ENCODE measurements at regions not wholly inside any gene's neighbourhood (a gene's known extent, or its start where the extent isn't known, plus 50 kb on each side); places are given as distances from the start of the nearest gene placed in this dataset.

DNA sequence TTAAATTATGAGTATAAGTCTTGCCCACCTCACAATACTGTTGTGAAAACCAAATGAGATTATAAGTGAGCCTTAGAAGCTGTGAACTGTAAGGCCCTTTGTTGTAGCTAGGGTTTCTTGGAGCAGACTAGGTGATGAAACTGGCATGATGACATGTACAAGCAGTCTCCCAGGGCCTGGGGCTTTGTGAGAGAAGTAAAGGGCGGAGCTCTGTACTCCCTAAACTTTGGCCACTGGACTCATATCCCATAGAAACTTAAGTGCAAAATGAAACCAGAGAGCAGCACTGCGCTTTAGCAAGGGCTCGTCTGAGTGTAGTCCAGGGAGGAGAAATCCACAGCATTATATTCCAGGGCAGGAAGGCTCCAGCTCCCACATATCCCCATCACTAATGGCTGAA is 385.6 kb upstream of the FGF16 start:
- Histone ChIP-seq H4K8ac (replicated peaks; ENCODE audit: insufficient read length, low read depth, low read length) (no peak overlapping the region), H3K79me2 (ENCODE audit: insufficient read depth, low read length) (no peaks in the 10 kb centered on the region), H2BK12ac (ENCODE audit: insufficient read length, low read depth, low read length) (no peak overlapping the region), H3K4ac (ENCODE audit: low read depth, low read length) (no peak overlapping the region), H3T11ph (ENCODE audit: low read length) (no peak overlapping the region), H3K79me1 (ENCODE audit: insufficient read depth, low read depth, low read length, poor library complexity, severe bottlenecking) (no peaks in the 10 kb centered on the region), H4K91ac (ENCODE audit: insufficient read length, low read depth, low read length) (no peak overlapping the region), H3K27me3 (ENCODE audit: insufficient read depth, low read length) (no peaks in the 10 kb centered on the region), H2AK5ac (ENCODE audit: insufficient read length, low read length) (no peak overlapping the region), H2AFZ (ENCODE audit: low read length) (no peak overlapping the region), H3K4me2 (ENCODE audit: insufficient read depth, insufficient read length, low read length) (no peak overlapping the region), H3K14ac (ENCODE audit: insufficient read depth, low read length) (no peak overlapping the region), H3K9me3 (ENCODE audit: control insufficient read depth, low read depth, low read length) (peaks cover 43% of the 10 kb centered on the region), H2BK15ac (ENCODE audit: low read depth, low read length) (no peak overlapping the region), H3K9ac (ENCODE audit: extremely low read depth, insufficient read length, low read length) (no peak overlapping the region), H2BK120ac (ENCODE audit: low read depth, low read length, poor library complexity, severe bottlenecking) (no peak overlapping the region), H3K23me2 (ENCODE audit: insufficient read length, low read depth, low read length, poor library complexity, severe bottlenecking) (no peaks in the 10 kb centered on the region), H4K20me1 (ENCODE audit: control insufficient read depth, insufficient read depth, insufficient read length) (no peaks in the 10 kb centered on the region), H2BK20ac (ENCODE audit: low read depth, low read length, poor library complexity, severe bottlenecking) (no peak overlapping the region), H3K56ac (ENCODE audit: insufficient read length, low read depth, low read length) (no peak overlapping the region), H3K18ac (ENCODE audit: insufficient read length, low read depth, low read length) (no peak overlapping the region), H3K4me1 (ENCODE audit: insufficient read depth, low read length) (no peaks in the 10 kb centered on the region), H3K23ac (ENCODE audit: insufficient read length, low read depth, low read length) (no peak overlapping the region), H4K5ac (ENCODE audit: insufficient read length, low read depth, low read length) (no peak overlapping the region), H2BK5ac (ENCODE audit: insufficient read length, low read length) (no peak overlapping the region), H3K27ac (ENCODE audit: insufficient read length, low read depth, low read length) (no peak overlapping the region)
- WGBS (ENCODE audit: extremely low coverage, insufficient read length, low lambda C conversion rate), result no CpG with 5 or more reads among the region's 3 CpGs
- no peak for DNase-seq
- TF ChIP-seq, protein P1, sequence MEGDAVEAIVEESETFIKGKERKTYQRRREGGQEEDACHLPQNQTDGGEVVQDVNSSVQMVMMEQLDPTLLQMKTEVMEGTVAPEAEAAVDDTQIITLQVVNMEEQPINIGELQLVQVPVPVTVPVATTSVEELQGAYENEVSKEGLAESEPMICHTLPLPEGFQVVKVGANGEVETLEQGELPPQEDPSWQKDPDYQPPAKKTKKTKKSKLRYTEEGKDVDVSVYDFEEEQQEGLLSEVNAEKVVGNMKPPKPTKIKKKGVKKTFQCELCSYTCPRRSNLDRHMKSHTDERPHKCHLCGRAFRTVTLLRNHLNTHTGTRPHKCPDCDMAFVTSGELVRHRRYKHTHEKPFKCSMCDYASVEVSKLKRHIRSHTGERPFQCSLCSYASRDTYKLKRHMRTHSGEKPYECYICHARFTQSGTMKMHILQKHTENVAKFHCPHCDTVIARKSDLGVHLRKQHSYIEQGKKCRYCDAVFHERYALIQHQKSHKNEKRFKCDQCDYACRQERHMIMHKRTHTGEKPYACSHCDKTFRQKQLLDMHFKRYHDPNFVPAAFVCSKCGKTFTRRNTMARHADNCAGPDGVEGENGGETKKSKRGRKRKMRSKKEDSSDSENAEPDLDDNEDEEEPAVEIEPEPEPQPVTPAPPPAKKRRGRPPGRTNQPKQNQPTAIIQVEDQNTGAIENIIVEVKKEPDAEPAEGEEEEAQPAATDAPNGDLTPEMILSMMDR (conservative IDR thresholded peaks at IDR 0.05), result no peak
- Mint-ChIP-seq H3K27me3 (ENCODE audit: low read depth) (no peaks in the 10 kb centered on the region; the same call in 1 of the 2 replicates), H3K4me3 (no peak overlapping the region), H3K36me3 (ENCODE audit: insufficient read depth in 1 of 3, low read depth in 3 of 3) (peaks cover 0 to 4% (median 2%) of the 10 kb centered on the region in 3 experiments; a peak in 3 of 7 replicates), H3K27ac (no peak overlapping the region), H3K9me3 (peaks cover 73 to 93% of the 10 kb centered on the region in 2 experiments), H3K4me1 (no peaks in the 10 kb centered on the region)

Measured in H9 (cell line).